ENCODE measurements at regions not wholly inside any gene's neighbourhood (a gene's known extent, or its start where the extent isn't known, plus 50 kb on each side); places are given as distances from the start of the nearest gene placed in this dataset.

DNA sequence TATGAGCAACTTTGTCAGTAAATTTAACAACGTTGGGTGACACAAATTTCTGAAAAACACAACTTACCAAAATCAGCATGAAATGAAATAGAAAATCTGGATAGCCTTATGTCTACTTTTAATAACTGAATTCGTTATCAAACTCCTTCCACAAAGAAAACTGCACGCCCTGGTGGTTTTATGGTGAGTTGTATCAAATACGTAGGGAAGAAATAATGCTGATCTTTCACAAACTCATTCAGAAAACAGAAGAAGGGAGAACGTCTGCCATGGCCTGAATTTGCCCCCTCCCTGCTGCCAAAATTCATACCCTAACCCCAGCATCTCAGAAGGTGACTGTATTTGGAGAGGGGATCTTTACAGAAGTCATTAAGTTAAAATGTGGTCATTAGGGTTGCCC is 50.0 kb upstream of the COL18A1 start:
- POLR2A ChIA-PET, result no interaction called here
- Histone ChIP-seq H3K4me2 (ENCODE audit: low read length) (no peak overlapping the region), H3K27ac (ENCODE audit: low read depth, low read length, poor library complexity, severe bottlenecking) (no peak overlapping the region), H4K20me1 (ENCODE audit: insufficient read depth, low read length) (no peaks in the 10 kb centered on the region), H3K9me2 (ENCODE audit: insufficient read depth, low read length) (no peaks in the 10 kb centered on the region), H3K4me1 (ENCODE audit: insufficient read depth, low read length, poor library complexity, severe bottlenecking) (no peaks in the 10 kb centered on the region), H3K36me3 (ENCODE audit: insufficient read depth, low read length) (no peaks in the 10 kb centered on the region), H2AFZ (ENCODE audit: low read length) (no peak overlapping the region), H3K4me3 (ENCODE audit: low read depth, low read length, poor library complexity, severe bottlenecking) (no peak overlapping the region), H3K9me3 (ENCODE audit: low read length) (no peaks in the 10 kb centered on the region), H3K79me2 (ENCODE audit: insufficient read depth, low read depth, low read length) (no peaks in the 10 kb centered on the region)
- TF ChIP-seq, protein P1, sequence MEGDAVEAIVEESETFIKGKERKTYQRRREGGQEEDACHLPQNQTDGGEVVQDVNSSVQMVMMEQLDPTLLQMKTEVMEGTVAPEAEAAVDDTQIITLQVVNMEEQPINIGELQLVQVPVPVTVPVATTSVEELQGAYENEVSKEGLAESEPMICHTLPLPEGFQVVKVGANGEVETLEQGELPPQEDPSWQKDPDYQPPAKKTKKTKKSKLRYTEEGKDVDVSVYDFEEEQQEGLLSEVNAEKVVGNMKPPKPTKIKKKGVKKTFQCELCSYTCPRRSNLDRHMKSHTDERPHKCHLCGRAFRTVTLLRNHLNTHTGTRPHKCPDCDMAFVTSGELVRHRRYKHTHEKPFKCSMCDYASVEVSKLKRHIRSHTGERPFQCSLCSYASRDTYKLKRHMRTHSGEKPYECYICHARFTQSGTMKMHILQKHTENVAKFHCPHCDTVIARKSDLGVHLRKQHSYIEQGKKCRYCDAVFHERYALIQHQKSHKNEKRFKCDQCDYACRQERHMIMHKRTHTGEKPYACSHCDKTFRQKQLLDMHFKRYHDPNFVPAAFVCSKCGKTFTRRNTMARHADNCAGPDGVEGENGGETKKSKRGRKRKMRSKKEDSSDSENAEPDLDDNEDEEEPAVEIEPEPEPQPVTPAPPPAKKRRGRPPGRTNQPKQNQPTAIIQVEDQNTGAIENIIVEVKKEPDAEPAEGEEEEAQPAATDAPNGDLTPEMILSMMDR (conservative IDR thresholded peaks at IDR 0.05; ENCODE audit: low read length), result no peak
- no peak for TF ChIP-seq EZH2phosphoT487 (IDR thresholded peaks at IDR 0.05; ENCODE audit: borderline replicate concordance, low read depth, low read length)
- CTCF ChIA-PET (ENCODE audit: unreplicated experiment), result no interaction called here
- BruUV-seq (replicated peaks), result no TSS peak
- intact Hi-C loops (cut with micrococcal nuclease; ENCODE audit: unreplicated experiment), result no loop called here
- no peak for DNase-seq (ENCODE audit: low spot score)
